ENCODE measurements at regions not wholly inside any gene's neighbourhood (a gene's known extent, or its start where the extent isn't known, plus 50 kb on each side); places are given as distances from the start of the nearest gene placed in this dataset.
"Not testable (repeated sequence)": the region's sequence is repeated elsewhere in the genome, so short reads cannot be mapped to it uniquely, and the experiment has no call there.

DNA sequence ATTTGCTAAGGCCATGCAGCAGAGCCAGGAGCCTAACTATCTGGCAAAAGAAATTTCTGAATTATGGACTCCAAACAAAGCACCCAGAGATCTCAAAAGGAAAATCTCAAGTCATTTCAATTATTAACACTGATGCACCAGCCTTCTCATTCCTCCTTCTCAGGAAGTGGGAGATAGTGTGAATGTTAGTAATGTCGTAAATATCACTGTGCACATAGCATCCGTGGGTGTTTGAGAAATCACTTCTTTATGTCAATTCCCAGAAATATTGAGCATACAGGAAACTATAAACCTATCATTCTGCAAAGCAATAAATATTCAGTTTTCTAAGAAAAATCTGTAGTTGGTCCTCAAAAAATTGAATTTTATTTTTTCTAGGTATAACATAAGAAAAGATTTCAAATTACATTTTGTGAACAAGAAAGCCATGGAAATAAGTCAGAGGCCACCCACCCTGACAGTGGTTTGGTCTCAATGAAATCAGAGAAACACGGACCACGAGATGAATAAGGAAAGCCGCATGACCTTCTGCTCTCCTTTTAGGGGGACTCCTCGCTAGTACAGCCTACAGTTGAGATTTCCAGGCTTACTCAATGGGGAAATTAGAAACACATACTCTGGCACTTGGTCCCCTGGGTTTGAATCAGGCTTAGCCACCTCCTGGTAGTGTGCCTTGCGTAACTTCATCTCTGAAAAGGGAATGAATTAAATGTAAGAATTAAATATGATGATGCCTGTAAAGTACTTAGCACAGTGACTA, 120.6 kb downstream of the DIRAS2 start:
- H3K9me3 ChIP-seq, result no peaks in the 10 kb centered on the region
- intact Hi-C loops (cut with DNase I), result no loop called here
- H3K4me1 ChIP-seq, result no peaks in the 10 kb centered on the region
- no peak overlapping the region for H3K27ac ChIP-seq
- H3K4me3 ChIP-seq, result no peak overlapping the region
- ATAC-seq, result no peak
- H3K36me3 ChIP-seq, result no peaks in the 10 kb centered on the region
- DNase-seq, result no peak
- peaks cover 0 to 7% of the 10 kb centered on the region in 2 donors for H3K27me3 ChIP-seq
- TF ChIP-seq, protein P1, sequence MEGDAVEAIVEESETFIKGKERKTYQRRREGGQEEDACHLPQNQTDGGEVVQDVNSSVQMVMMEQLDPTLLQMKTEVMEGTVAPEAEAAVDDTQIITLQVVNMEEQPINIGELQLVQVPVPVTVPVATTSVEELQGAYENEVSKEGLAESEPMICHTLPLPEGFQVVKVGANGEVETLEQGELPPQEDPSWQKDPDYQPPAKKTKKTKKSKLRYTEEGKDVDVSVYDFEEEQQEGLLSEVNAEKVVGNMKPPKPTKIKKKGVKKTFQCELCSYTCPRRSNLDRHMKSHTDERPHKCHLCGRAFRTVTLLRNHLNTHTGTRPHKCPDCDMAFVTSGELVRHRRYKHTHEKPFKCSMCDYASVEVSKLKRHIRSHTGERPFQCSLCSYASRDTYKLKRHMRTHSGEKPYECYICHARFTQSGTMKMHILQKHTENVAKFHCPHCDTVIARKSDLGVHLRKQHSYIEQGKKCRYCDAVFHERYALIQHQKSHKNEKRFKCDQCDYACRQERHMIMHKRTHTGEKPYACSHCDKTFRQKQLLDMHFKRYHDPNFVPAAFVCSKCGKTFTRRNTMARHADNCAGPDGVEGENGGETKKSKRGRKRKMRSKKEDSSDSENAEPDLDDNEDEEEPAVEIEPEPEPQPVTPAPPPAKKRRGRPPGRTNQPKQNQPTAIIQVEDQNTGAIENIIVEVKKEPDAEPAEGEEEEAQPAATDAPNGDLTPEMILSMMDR (IDR thresholded peaks at IDR 0.05), result no peak

DNA sequence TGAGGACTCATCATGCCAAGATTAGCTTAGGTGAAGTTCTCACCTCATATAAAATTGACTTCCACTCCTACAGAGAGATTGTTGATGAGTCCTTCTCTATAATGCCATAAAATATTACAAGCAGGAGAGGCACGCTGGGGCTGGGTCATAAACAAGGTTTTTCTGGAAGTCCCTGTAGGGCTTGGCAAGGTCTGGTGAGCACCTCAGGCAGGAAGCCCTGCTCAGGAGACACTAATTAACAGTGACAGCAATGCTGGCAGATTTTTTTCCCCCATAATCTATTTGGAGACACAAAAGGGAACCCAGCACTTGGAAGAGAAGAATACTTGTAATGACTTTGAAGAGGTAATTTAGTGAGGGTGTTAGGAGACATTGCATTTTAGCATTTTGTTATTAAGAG, 118.7 kb downstream of the DIRAS2 start:
- DNase-seq, result no peak
- TF ChIP-seq, protein P1 (IDR thresholded peaks at IDR 0.05), result no peak

DNA sequence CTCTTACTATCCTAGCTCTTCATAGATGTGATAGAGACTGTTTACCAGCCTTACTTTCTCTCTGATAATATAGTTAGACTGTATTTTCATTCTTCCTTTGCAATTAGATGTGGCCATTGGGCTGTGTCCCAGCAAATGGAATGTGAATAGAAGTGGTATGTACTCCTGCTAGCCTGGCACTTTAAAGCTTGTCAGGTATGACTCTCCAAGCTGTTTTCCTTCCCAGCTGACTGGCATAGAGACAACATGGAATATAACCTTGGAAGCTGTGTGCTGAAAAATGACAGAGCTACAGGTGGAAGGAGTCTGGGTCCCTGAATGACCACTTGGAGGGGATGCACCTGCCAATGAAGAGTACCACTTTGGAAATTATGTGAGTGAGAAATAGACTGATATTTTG, 116.2 kb downstream of the DIRAS2 start:
- DNase-seq (no peak), ATAC-seq (peak; percentile 68)
- no peaks in the 10 kb centered on the region for H3K9me3 ChIP-seq
- TF ChIP-seq, protein P1 (IDR thresholded peaks at IDR 0.05), result no peak
- H3K4me3 ChIP-seq, result no peak overlapping the region
- peaks cover 0 to 7% of the 10 kb centered on the region in 2 donors for H3K27me3 ChIP-seq
- H3K27ac ChIP-seq, result no peak overlapping the region
- intact Hi-C loops (cut with DNase I), result no loop called here
- no peaks in the 10 kb centered on the region for H3K4me1 ChIP-seq
- no peaks in the 10 kb centered on the region for H3K36me3 ChIP-seq

More for the DNA sequence above, 118.7 kb downstream of the DIRAS2 start:
- Histone ChIP-seq H3K27ac (no peak overlapping the region), H3K4me3 (no peak overlapping the region), H3K36me3 (no peaks in the 10 kb centered on the region), H3K4me1 (no peaks in the 10 kb centered on the region), H3K27me3 (peaks cover 0 to 7% of the 10 kb centered on the region in 2 donors), H3K9me3 (no peaks in the 10 kb centered on the region)
- ATAC-seq, result no peak
- intact Hi-C loops (cut with DNase I), result no loop called here

DNA sequence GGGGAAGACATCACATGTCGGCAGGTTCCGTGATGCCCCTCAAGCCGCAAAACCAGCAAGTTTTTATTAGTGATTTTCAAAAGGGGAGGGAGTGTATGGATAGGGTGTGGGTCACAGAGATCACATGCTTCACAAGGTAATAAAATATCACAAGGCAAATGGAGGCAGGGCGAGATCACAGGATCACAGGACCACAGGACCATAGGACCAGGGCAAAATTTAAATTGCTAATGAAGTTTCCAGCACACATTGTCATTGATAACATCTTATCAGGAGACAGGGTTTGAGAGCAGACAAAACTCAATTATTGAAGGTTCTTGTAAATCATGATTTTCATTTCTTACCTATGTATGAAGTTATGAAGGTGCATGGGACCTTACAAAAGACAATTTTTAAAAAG, 106.5 kb downstream of the DIRAS2 start:
- H3K9me3 ChIP-seq; H3K27me3 ChIP-seq; H3K36me3 ChIP-seq; DNase-seq; intact Hi-C loops (cut with DNase I); H3K4me1 ChIP-seq; H3K4me3 ChIP-seq; ATAC-seq; H3K27ac ChIP-seq: not testable (repeated sequence)

DNA sequence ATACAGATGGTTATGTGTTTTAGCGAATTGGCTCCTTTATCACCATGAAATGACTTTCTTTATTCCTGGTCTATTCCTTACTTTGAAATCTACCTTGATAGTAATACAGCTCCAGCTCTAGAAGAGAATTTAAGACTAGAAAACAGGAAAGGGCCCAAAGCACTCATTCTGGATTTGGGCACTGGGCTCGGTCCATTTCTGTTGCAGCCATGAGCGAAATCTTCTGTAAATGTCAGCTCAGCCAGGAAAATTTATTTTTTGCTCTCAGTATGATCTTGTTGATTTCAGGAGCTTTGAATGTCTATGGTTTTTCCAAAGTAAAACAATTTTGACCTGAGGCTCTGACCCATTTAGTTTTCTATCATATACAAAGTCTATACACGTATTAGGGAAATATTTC, 104.1 kb downstream of the DIRAS2 start:
- intact Hi-C loops (cut with DNase I), result no loop called here
- Histone ChIP-seq H3K36me3 (no peaks in the 10 kb centered on the region), H3K4me3 (no peak overlapping the region), H3K27me3 (no peaks in the 10 kb centered on the region), H3K27ac (no peak overlapping the region), H3K4me1 (no peaks in the 10 kb centered on the region), H3K9me3 (no peaks in the 10 kb centered on the region)
- no peak for ATAC-seq
- no peak for DNase-seq
- TF ChIP-seq, protein P1 (IDR thresholded peaks at IDR 0.05), result no peak

DNA sequence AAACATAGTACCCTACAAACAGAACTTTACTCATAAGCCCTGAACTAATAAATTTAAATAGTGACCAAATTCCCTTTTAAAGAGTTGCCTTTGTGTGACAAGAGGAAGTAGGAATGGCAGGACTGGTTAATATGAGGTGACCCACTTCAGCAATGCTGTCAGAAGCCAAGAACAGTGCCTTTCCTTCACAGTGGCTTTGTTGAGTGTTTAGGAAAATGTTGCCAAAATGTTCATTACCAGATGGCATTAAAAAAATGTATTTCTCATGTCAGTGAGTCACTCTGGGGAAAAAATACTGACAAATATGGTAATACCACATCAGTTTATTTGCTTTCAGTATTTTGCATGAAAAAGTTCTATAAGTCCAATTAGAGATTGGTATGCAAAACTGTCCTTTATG, 103.3 kb downstream of the DIRAS2 start:
- H3K27ac ChIP-seq, result no peak overlapping the region
- no peak for ATAC-seq
- no peaks in the 10 kb centered on the region for H3K36me3 ChIP-seq
- TF ChIP-seq, protein P1 (IDR thresholded peaks at IDR 0.05), result no peak
- H3K9me3 ChIP-seq, result no peaks in the 10 kb centered on the region
- intact Hi-C loops (cut with DNase I), result no loop called here
- no peaks in the 10 kb centered on the region for H3K4me1 ChIP-seq
- DNase-seq, result no peak
- H3K4me3 ChIP-seq, result no peak overlapping the region
- no peaks in the 10 kb centered on the region for H3K27me3 ChIP-seq
